Hepatocyte (in vitro differentiated cells): ENCODE measurements at regions not wholly inside any gene's neighbourhood (a gene's known extent, or its start where the extent isn't known, plus 50 kb on each side); places are given as distances from the start of the nearest gene placed in this dataset.

ENCODE experiments used
- DNase-seq: peaks from one replicate; pipeline ENCODE4 v3.0.0-alpha.2; 2016; ENCODE audit warnings: low spot score
- H2AFZ ChIP-seq: fragments of 200-600 bp; sonication (generic); 2 replicates; pipeline ENCODE4 v1.6.0; 2016; ENCODE audit warnings: antibody characterized with exemption, mild to moderate bottlenecking
- H3K27ac ChIP-seq: fragments of 200-600 bp; sonication (generic); 2 replicates; pipeline ENCODE4 v1.5.1; 2016; ENCODE audit warnings: mild to moderate bottlenecking
- H3K27me3 ChIP-seq: fragments of 200-600 bp; sonication (generic); 2 replicates; pipeline ENCODE4 v1.6.1; 2016
- H3K36me3 ChIP-seq: fragments of 200-600 bp; sonication (generic); replicated peaks from 2 replicates; pipeline ENCODE4 v1.5.1; 2016; ENCODE audit warnings: low read depth; ENCODE audit not compliant: insufficient read depth
- H3K4me1 ChIP-seq: fragments of 200-600 bp; sonication (generic); 2 replicates; pipeline ENCODE4 v1.5.1; 2016; ENCODE audit warnings: mild to moderate bottlenecking, moderate library complexity; ENCODE audit not compliant: insufficient read depth
- H3K4me2 ChIP-seq: fragments of 200-600 bp; sonication (generic); 2 replicates; pipeline ENCODE4 v1.6.0; 2016
- H3K4me3 ChIP-seq: fragments of 200-600 bp; sonication (generic); 2 replicates; pipeline ENCODE4 v1.5.1; 2016; ENCODE audit warnings: mild to moderate bottlenecking
- H3K79me2 ChIP-seq: fragments of 200-600 bp; sonication (generic); 2 replicates; pipeline ENCODE4 v1.6.0; 2017; ENCODE audit warnings: mild to moderate bottlenecking
- H3K9me2 ChIP-seq: fragments of 200-600 bp; sonication (generic); replicated peaks from 2 replicates; pipeline ENCODE4 v1.6.0; 2017; ENCODE audit warnings: mild to moderate bottlenecking; ENCODE audit not compliant: insufficient read depth
- H3K9me3 ChIP-seq: fragments of 200-600 bp; sonication (generic); 2 replicates; pipeline ENCODE4 v1.5.1; 2016; ENCODE audit warnings: low read depth, mild to moderate bottlenecking
- H4K20me1 ChIP-seq: fragments of 200-600 bp; sonication (generic); 2 replicates; pipeline ENCODE4 v1.6.0; 2016; ENCODE audit warnings: mild to moderate bottlenecking; ENCODE audit not compliant: insufficient read depth, poor library complexity, severe bottlenecking
- CTCF ChIP-seq: fragments of 200-600 bp; sonication (generic); IDR thresholded peaks from 2 replicates; pipeline ENCODE4 v1.5.1; 2016; ENCODE audit warnings: antibody characterized with exemption, mild to moderate bottlenecking; ENCODE audit not compliant: poor library complexity
- EZH2 ChIP-seq: fragments of 200-600 bp; sonication (generic); IDR thresholded peaks from 2 replicates; pipeline ENCODE4 v1.6.1; 2016; ENCODE audit warnings: antibody characterized with exemption, mild to moderate bottlenecking, borderline replicate concordance
- EZH2phosphoT487 ChIP-seq: fragments of 200-600 bp; sonication (generic); IDR thresholded peaks from one replicate; pipeline ENCODE4 v1.6.1; 2018; ENCODE audit warnings: antibody characterized with exemption, mild to moderate bottlenecking, low read depth, moderate library complexity; ENCODE audit not compliant: unreplicated experiment, severe bottlenecking
- whole genome bisulfite sequencing: methylation state at CpG from one replicate; pipeline ENCODE4 v1.1.6; 2016; ENCODE audit warnings: low lambda C conversion rate; ENCODE audit errors: missing lambda C conversion rate; 5-methylcytosine and 5-hydroxymethylcytosine counted together

- Histone ChIP-seq H3K4me3 (no peak overlapping the region), H3K36me3 (no peaks in the 10 kb centered on the region), H4K20me1 (no peaks in the 10 kb centered on the region), H3K27me3 (no peaks in the 10 kb centered on the region), H3K79me2 (no peaks in the 10 kb centered on the region), H3K4me2 (no peak overlapping the region), H3K9me2 (no peaks in the 10 kb centered on the region), H3K27ac (no peak overlapping the region), H3K4me1 (no peaks in the 10 kb centered on the region), H2AFZ (no peak overlapping the region), H3K9me3 (no peaks in the 10 kb centered on the region)
- no peak for TF ChIP-seq EZH2phosphoT487
- TF ChIP-seq CTCF = no peak
- no peak for TF ChIP-seq EZH2
- 69% methylated on average over 4 of the region's 4 CpGs for WGBS
- DNase-seq = no peak
Measured at GRCh38 chr4:25523405-25523804, 132.2 kb upstream of the SLC34A2 start.

- TF ChIP-seq EZH2phosphoT487 (no peak), EZH2 (no peak), CTCF (no peak)
- H3K4me3 ChIP-seq = no peak overlapping the region
- H4K20me1 ChIP-seq = no peaks in the 10 kb centered on the region
- no peaks in the 10 kb centered on the region for H3K9me3 ChIP-seq
- no peak for DNase-seq
- no peaks in the 10 kb centered on the region for H3K27me3 ChIP-seq
- no peaks in the 10 kb centered on the region for H3K4me1 ChIP-seq
- H3K4me2 ChIP-seq = no peak overlapping the region
- no peak overlapping the region for H2AFZ ChIP-seq
- no peaks in the 10 kb centered on the region for H3K36me3 ChIP-seq
- H3K27ac ChIP-seq = no peak overlapping the region
- WGBS = 37% methylated on average over 2 of the region's 2 CpGs
- no peaks in the 10 kb centered on the region for H3K79me2 ChIP-seq
- H3K9me2 ChIP-seq = no peaks in the 10 kb centered on the region
Measured at GRCh38 chr4:25524663-25525062, 131.0 kb upstream of the SLC34A2 start.

- Histone ChIP-seq H3K36me3 (no peaks in the 10 kb centered on the region), H2AFZ (no peak overlapping the region)
Measured at GRCh38 chr4:25525896-25526295, 129.8 kb upstream of the SLC34A2 start.

More at GRCh38 chr4:25525896-25526295, 129.8 kb upstream of the SLC34A2 start:
- Histone ChIP-seq H3K9me2 (no peaks in the 10 kb centered on the region), H3K4me3 (no peak overlapping the region), H3K4me2 (no peak overlapping the region), H3K27ac (no peak overlapping the region), H3K79me2 (no peaks in the 10 kb centered on the region), H3K27me3 (no peaks in the 10 kb centered on the region), H3K9me3 (no peaks in the 10 kb centered on the region), H3K4me1 (no peaks in the 10 kb centered on the region), H4K20me1 (no peaks in the 10 kb centered on the region)
- TF ChIP-seq EZH2phosphoT487 (no peak), EZH2 (no peak), CTCF (no peak)
- DNase-seq = no peak
- WGBS = 91% methylated on average over 6 of the region's 6 CpGs
